NCI-H748 (cell line): ENCODE measurements at regions not wholly inside any gene's neighbourhood (a gene's known extent, or its start where the extent isn't known, plus 50 kb on each side); places are given as distances from the start of the nearest gene placed in this dataset.

ENCODE experiments used
- DNase-seq: peaks from one replicate; lab custom pipeline; 2025; ENCODE audit not compliant: unreplicated experiment; lab: John Stamatoyannopoulos, UW

GRCh38 chr4:119715490-119716445 lies 87.2 kb upstream of the PDE5A start:
- DNase-seq = no peak

- DNase-seq = no peak
These were observed 80.8 kb upstream of the PDE5A start for GRCh38 chr4:119709418-119709817.

- DNase-seq = no peak
These were observed 78.7 kb upstream of the PDE5A start for GRCh38 chr4:119707336-119707735.

- DNase-seq = no peak
These were observed 78.2 kb upstream of the PDE5A start for GRCh38 chr4:119706804-119707203.

GRCh38 chr4:119697887-119698393 lies 69.3 kb upstream of the PDE5A start:
- DNase-seq = peak; percentile 58

GRCh38 chr4:119696963-119697362 lies 68.4 kb upstream of the PDE5A start:
- DNase-seq = no peak

GRCh38 chr4:119695216-119695615 lies 66.6 kb upstream of the PDE5A start:
- DNase-seq = no peak

- DNase-seq = no peak
These were observed 64.5 kb upstream of the PDE5A start for GRCh38 chr4:119693126-119693525.

GRCh38 chr4:119692001-119692400 lies 63.4 kb upstream of the PDE5A start:
- DNase-seq = no peak

- DNase-seq = peak; percentile 34
These were observed 62.3 kb upstream of the PDE5A start for GRCh38 chr4:119690871-119691270.

- no peak for DNase-seq
These were observed 59.8 kb upstream of the PDE5A start for GRCh38 chr4:119688446-119688845.

- DNase-seq = no peak
These were observed 55.9 kb upstream of the PDE5A start for GRCh38 chr4:119684463-119684862.

GRCh38 chr4:119683518-119683917 lies 54.9 kb upstream of the PDE5A start:
- DNase-seq = no peak

GRCh38 chr4:119682099-119682498 lies 53.5 kb upstream of the PDE5A start:
- DNase-seq = peak; percentile 89

GRCh38 chr4:119679251-119679650 lies 50.6 kb upstream of the PDE5A start:
- DNase-seq = no peak

GRCh38 chr4:119678761-119679160 lies 50.2 kb upstream of the PDE5A start:
- DNase-seq = no peak
